HG03354 (cell line): ENCODE measurements at regions not wholly inside any gene's neighbourhood (a gene's known extent, or its start where the extent isn't known, plus 50 kb on each side); places are given as distances from the start of the nearest gene placed in this dataset.
"Not testable (repeated sequence)": the region's sequence is repeated elsewhere in the genome, so short reads cannot be mapped to it uniquely, and the experiment has no call there.

ENCODE experiments used
- ATAC-seq: cut with Tn5 transposase; IDR thresholded peaks from one replicate; pipeline ENCODE4 v1.9.1; 2021; ENCODE audit warnings: mild to moderate bottlenecking; ENCODE audit not compliant: unreplicated experiment, poor library complexity, severe bottlenecking

DNA sequence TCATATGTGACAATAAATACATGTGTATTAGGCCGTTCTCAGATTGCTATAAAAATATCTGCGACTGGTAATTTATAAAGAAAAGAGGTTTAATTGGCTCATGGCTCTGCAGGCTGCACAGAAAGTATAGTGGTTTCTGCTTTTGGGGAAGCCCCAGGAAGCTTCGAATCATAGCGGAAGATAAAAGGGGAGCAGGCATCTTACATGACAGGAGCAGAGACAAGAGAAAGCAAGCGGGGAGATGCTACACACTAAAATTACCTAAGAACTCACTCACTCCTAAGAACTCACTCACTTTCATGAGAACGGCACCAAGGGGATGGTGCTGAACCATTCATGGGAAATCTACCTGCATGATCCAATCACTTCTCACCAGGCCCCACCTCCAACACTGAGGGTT lies 284.9 kb downstream of the OTUD1 start:
- no peak for ATAC-seq

GRCh38 chr10:23725548-23725947 lies 286.7 kb downstream of the OTUD1 start:
- ATAC-seq = no peak

DNA sequence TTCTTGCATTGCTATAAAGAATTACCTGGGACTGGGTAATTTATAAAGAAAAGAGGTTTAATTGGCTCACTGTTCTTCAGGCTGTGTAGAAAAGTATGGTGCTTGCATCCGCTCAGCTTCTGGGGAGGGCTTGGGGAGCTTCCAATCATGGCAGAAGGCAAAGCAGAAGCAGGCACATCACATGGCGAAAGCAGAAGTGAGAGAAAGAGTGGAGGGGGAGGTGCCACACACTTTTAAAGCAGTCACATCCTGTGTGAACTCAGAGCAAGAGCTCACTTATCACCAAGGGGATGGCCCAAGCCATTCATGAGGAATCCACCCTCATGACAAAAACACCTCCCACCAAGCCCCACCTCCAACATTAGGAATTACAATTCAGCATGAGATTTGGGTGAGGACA lies 303.5 kb downstream of the OTUD1 start:
- ATAC-seq = peak; percentile 99

DNA sequence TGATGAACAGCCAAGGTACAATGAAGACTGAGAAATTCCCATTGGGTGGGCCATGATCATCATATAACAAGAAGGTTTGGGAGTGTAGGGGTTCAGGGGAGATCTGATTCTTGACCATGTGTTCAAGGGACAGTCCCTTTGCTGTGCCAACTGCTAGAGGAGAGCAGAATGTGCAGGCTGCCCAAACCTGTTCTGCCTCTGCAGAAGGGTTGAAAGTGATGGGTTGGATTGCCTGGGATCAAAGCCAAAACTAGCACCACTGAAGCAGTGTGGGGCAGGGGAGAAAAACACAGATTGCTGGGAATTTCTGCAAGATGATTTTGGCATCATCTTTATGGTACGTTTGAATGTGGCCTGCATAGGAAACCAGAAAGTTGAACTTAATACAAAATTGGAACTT lies 303.9 kb downstream of the OTUD1 start:
- peak; percentile 14 for ATAC-seq

DNA sequence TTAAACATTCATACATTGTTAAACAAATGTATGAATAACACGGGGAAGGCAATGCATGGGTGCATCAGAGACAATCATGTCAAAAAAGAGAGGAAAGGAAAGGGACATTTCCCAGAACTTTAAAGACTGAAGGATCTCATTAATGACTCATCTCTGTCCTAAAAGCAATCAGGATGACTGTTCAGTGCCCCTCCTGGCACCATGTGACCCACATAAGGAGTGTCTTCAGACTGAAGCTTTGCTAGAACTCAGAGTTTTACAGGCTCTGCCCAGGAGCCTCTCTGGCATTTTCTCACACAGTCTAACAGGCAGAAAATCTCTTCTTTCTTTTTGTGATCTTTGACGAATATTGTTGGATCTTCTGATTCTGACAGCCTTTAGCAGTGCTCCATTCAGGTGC lies 315.3 kb downstream of the OTUD1 start:
- no peak for ATAC-seq

- no peak for ATAC-seq
Measured at GRCh38 chr10:23754941-23755340, 316.1 kb downstream of the OTUD1 start.

DNA sequence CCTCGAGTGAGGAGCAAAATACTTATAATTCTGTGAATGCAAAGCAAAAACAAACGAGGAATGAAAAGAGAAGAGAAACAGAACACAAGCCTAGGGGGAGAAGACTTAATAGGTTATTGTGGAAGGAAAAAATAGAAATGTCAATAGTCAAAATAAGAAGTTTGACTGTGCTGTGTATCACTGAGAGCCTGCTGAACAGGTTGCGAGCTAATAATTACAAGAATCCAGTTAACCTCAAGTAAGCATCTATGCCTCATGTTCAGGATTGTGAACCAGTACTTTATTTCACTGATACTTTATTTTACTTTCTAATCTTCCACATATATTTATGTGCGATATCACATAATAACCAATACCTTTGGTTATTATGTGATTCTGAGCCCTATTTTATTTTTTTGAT lies 316.7 kb downstream of the OTUD1 start:
- no peak for ATAC-seq

DNA sequence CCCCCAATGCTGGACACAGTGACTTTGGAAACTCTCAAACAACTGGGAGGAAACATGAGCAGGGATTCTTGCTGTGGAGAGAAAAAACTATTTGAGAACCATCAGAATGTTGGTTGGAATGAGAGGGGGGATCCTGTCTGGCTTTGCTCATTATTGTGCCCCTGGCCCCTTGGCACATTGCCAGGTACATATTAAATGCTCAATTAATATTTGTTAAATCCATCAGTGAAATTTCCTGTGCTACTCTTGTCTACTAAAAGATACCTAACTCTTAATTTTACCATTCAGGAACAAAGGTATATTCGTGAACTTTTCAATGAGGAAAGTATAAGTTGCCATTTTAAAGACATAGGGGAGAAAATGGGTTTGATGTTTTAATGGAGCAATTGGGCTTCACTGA lies 329.4 kb downstream of the OTUD1 start:
- ATAC-seq = no peak

- ATAC-seq = no peak
Measured at GRCh38 chr10:23777153-23777552, 338.3 kb downstream of the OTUD1 start.

GRCh38 chr10:23779301-23779700 lies 340.4 kb downstream of the OTUD1 start:
- ATAC-seq = no peak

DNA sequence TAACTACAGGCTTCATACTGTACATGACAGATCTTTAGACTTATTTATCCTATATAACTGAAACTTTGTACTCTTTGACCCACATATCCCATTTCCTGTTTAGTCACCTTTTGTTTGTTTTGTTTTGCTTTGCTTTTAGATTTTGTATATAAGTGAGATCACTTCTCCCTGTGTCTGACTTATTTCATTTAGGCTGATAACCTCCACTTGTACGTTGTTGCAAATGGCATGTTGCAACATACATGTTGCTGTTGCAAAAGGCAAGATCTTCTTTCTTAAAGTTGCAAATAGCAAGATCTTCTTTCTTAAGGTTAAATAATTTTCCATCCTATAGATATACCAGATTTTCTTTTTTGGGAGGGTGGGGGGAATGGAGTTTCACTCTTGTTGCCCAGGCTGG lies 341.5 kb downstream of the OTUD1 start:
- no peak for ATAC-seq

- no peak for ATAC-seq
Measured at GRCh38 chr10:23786594-23786993, 347.7 kb downstream of the OTUD1 start.

DNA sequence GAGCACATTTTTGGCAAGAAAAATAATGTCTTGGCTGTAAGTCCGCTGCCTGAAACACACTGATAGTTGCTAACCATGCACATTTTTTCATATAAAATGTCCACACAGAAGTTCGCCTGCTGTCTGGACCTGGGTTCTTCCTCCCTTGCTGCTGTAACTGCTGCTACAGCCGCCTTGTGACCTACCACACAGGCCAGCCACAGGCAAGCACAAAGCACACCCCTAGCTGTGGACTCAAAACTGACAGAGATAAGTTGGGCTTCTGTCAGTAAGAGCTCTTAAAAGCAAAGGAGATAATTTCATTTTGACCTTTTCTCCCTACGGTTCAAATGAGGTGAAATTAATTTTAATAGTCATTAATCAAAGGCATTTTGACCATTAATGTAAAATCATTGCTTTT lies 354.7 kb downstream of the OTUD1 start:
- no peak for ATAC-seq

DNA sequence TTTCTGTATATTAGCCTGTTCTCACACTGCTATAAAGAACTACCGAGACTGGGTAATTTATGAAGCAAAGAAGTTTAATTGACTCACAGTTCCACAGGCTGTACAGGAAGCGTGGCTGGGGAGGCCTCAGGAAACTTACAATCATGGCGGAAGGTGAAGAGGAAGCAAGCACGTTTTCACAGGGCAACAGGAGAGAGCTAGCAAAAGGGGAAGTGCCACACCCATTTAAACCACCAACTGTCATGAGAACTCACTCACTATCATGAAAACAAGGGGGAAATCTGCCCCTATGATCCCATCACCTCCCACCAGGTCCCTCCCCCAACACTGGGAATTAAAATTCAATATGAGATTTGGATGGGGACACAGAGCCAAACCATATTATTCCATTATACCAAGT lies 358.6 kb downstream of the OTUD1 start:
- not testable (repeated sequence) for ATAC-seq

- ATAC-seq = no peak
Measured at GRCh38 chr10:23804125-23804524, 365.2 kb downstream of the OTUD1 start.

- ATAC-seq = no peak
Measured at GRCh38 chr10:23813687-23814086, 374.8 kb downstream of the OTUD1 start.

DNA sequence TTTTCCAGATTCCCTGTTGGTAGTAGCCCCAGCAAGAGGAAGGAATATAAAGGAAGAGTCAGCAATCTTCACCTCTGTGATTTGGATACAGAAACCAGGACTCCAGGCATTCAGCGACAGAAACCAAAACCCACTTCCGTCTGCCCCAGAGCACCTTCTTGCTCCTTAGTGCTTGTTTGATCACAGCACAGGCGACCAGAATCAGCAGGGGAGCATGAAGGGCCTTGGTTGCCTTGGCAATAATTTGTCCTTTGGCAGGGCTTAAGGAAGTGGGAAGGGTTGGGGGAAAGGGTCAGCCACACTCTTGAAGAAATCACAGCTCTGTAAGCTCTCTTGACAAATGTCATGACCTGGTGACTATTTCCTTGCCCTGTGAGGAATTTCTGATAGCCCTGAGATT lies 379.6 kb downstream of the OTUD1 start:
- no peak for ATAC-seq

DNA sequence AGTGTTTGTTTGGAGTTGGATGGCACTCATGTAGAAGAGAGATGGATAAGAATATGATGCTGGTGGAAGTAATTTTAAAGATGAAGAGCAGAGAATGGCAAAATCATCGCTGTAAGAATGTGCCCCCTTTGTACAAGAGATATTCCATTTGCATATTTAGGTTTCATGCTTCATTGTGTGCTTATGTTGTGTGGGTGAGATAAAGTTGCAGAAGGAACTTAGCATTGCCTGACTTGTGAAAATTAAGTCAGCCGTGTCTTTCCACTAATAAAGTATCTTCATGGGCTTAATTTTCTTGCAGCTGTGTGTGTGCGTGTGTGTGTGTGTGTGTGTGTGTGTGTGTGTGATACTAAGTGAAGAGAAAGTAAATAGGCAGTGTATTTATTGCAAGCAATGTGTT lies 381.9 kb downstream of the OTUD1 start:
- ATAC-seq = no peak

DNA sequence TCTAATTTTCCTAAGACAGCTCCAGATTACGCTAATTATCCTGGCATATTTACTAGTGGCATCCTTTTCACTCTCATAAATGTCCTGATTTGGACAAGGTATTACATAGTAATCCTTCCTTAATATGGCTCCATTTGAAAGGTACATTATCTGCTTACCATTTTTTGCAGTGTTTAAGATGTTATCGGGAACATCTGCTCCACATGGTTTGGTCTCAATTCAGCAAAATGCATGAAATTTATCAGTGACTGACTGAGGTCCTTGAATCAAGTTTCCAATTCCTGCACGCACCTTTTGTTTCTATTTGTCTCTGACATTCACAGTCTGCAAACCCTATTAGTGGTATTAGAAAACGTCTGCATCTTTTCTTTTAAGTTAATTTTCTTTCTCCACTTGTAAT lies 384.1 kb upstream of the KIAA1217 start:
- ATAC-seq = no peak

- no peak for ATAC-seq
Measured at GRCh38 chr10:23826421-23826820, 382.5 kb upstream of the KIAA1217 start.

DNA sequence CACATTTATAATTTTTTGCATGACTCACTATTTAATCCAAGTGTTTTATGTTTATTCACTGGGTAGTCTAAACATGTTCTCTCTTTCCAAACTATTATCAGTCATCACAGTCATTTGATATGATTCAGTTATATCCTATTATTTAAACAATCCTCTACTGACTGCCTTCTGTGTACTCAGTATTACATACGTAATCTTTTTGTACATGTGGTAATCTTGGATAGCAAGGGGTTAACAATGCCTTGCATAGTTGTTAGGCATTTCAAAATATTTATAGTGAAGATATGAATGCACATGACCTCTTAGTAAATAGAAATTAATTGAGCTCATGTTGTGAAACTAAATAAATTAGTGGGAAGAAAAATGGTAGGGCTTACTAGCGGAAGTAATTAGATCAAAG lies 379.4 kb upstream of the KIAA1217 start:
- ATAC-seq = no peak

DNA sequence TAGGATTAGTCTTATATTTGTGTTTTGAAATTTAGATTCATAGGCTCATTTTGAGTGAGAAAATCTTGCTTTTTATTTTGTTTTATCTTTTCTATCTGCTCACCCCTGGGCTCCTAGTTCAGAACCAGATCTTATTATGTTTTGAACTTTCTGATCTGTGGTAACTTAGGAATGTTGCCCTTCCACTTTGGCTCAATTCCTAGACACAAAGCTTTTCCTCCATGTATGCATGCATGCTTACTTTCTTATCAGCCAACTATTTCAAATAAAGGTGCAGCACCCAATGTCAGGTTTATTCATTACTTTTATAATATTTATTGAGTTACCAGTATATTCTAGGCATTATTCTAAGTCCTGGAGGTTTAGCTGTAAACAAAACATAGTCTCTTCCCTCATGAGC lies 374.8 kb upstream of the KIAA1217 start:
- ATAC-seq = no peak

GRCh38 chr10:23850631-23851030 lies 358.3 kb upstream of the KIAA1217 start:
- no peak for ATAC-seq
